Stimulated activated memory B cell treated with anti-CD40 and anti-IgM and Interleukin-4, amounts not matched to agents 10 μg/mL and 1 μg/mL and 100 μg/mL, for 72 hours (primary cell): ENCODE measurements at regions not wholly inside any gene's neighbourhood (a gene's known extent, or its start where the extent isn't known, plus 50 kb on each side); places are given as distances from the start of the nearest gene placed in this dataset.

Source experiments
- ATAC-seq: fragments of 150-1000 bp; cut with Tn5 transposase; 2 replicates; pipeline ENCODE4 v1.10.0; 2021
- H3K27ac Mint-ChIP-seq: one replicate; pipeline ENCODE4 v1.8.0; 2022; ENCODE audit warnings: mild to moderate bottlenecking, mixed read lengths
- H3K27me3 Mint-ChIP-seq: one replicate; pipeline ENCODE4 v1.8.0; 2022; ENCODE audit warnings: mixed read lengths
- H3K36me3 Mint-ChIP-seq: one replicate; pipeline ENCODE4 v1.8.0; 2022; ENCODE audit warnings: mixed read lengths
- H3K4me1 Mint-ChIP-seq: one replicate; pipeline ENCODE4 v1.8.0; 2022; ENCODE audit warnings: mixed read lengths
- H3K4me3 Mint-ChIP-seq: one replicate; pipeline ENCODE4 v1.8.0; 2022; ENCODE audit warnings: mild to moderate bottlenecking, moderate library complexity, mixed read lengths
- H3K9me3 Mint-ChIP-seq: one replicate; pipeline ENCODE4 v1.8.0; 2022; ENCODE audit warnings: mixed read lengths

GRCh38 chr14:101357559-101358319 lies 203.6 kb upstream of the DIO3 start:
- Mint-ChIP-seq H3K9me3 (peaks cover 19% of the 10 kb centered on the region), H3K4me1 (peaks cover 7% of the 10 kb centered on the region), H3K27ac (no peak overlapping the region), H3K4me3 (no peak overlapping the region), H3K36me3 (peaks cover 4% of the 10 kb centered on the region), H3K27me3 (peaks cover 45% of the 10 kb centered on the region)
- ATAC-seq = no peak

GRCh38 chr14:101358320-101359125 lies 202.8 kb upstream of the DIO3 start:
- peaks cover 7% of the 10 kb centered on the region for H3K4me1 Mint-ChIP-seq
- H3K4me3 Mint-ChIP-seq = no peak overlapping the region
- H3K27ac Mint-ChIP-seq = no peak overlapping the region
- peaks cover 9% of the 10 kb centered on the region for H3K36me3 Mint-ChIP-seq
- H3K9me3 Mint-ChIP-seq = peaks cover 18% of the 10 kb centered on the region
- peaks cover 53% of the 10 kb centered on the region for H3K27me3 Mint-ChIP-seq
- ATAC-seq = no peak

- ATAC-seq = no peak
- Mint-ChIP-seq H3K4me3 (no peak overlapping the region), H3K4me1 (peaks cover 7% of the 10 kb centered on the region)
Observed at GRCh38 chr14:101359221-101360053, 201.9 kb upstream of the DIO3 start.

GRCh38 chr14:101360054-101360911 lies 201.0 kb upstream of the DIO3 start:
- Mint-ChIP-seq H3K36me3 (peaks cover 9% of the 10 kb centered on the region), H3K27me3 (peaks cover 63% of the 10 kb centered on the region), H3K4me1 (peaks cover 7% of the 10 kb centered on the region), H3K9me3 (peaks cover 9% of the 10 kb centered on the region), H3K4me3 (no peak overlapping the region), H3K27ac (no peak overlapping the region)
- ATAC-seq = no peak

More at GRCh38 chr14:101359221-101360053, 201.9 kb upstream of the DIO3 start:
- Mint-ChIP-seq H3K27me3 (peaks cover 62% of the 10 kb centered on the region), H3K36me3 (peaks cover 9% of the 10 kb centered on the region), H3K27ac (no peak overlapping the region), H3K9me3 (peaks cover 14% of the 10 kb centered on the region)

- Mint-ChIP-seq H3K9me3 (peaks cover 9% of the 10 kb centered on the region), H3K36me3 (peaks cover 9% of the 10 kb centered on the region), H3K27me3 (peaks cover 61% of the 10 kb centered on the region), H3K27ac (no peak overlapping the region), H3K4me3 (no peak overlapping the region), H3K4me1 (peaks cover 7% of the 10 kb centered on the region)
- ATAC-seq = peak; percentile 75
Observed at GRCh38 chr14:101361044-101361443, 200.3 kb upstream of the DIO3 start.

GRCh38 chr14:101361451-101362433 lies 199.6 kb upstream of the DIO3 start:
- H3K36me3 Mint-ChIP-seq = peaks cover 9% of the 10 kb centered on the region

GRCh38 chr14:101362529-101363260 lies 198.6 kb upstream of the DIO3 start:
- no peak for ATAC-seq
- Mint-ChIP-seq H3K9me3 (peaks cover 6% of the 10 kb centered on the region), H3K27ac (no peak overlapping the region), H3K4me3 (no peak overlapping the region), H3K36me3 (peaks cover 9% of the 10 kb centered on the region), H3K27me3 (peaks cover 55% of the 10 kb centered on the region), H3K4me1 (peaks cover 7% of the 10 kb centered on the region)

More at GRCh38 chr14:101361451-101362433, 199.6 kb upstream of the DIO3 start:
- Mint-ChIP-seq H3K4me1 (peaks cover 7% of the 10 kb centered on the region), H3K4me3 (no peak overlapping the region), H3K27ac (no peak overlapping the region), H3K9me3 (peaks cover 6% of the 10 kb centered on the region), H3K27me3 (peaks cover 55% of the 10 kb centered on the region)
- ATAC-seq = no peak

- no peak overlapping the region for H3K4me3 Mint-ChIP-seq
- H3K27me3 Mint-ChIP-seq = peaks cover 55% of the 10 kb centered on the region
- H3K4me1 Mint-ChIP-seq = peaks cover 7% of the 10 kb centered on the region
- no peak overlapping the region for H3K27ac Mint-ChIP-seq
- no peak for ATAC-seq
- H3K36me3 Mint-ChIP-seq = peaks cover 9% of the 10 kb centered on the region
- peaks cover 6% of the 10 kb centered on the region for H3K9me3 Mint-ChIP-seq
Observed at GRCh38 chr14:101363261-101363555, 198.1 kb upstream of the DIO3 start.

- Mint-ChIP-seq H3K4me3 (no peak overlapping the region), H3K9me3 (peaks cover 6% of the 10 kb centered on the region), H3K4me1 (peaks cover 7% of the 10 kb centered on the region), H3K36me3 (peaks cover 9% of the 10 kb centered on the region), H3K27ac (no peak overlapping the region), H3K27me3 (peaks cover 48% of the 10 kb centered on the region)
- no peak for ATAC-seq
Observed at GRCh38 chr14:101363880-101364391, 197.4 kb upstream of the DIO3 start.

- no peak for ATAC-seq
- Mint-ChIP-seq H3K27ac (no peak overlapping the region), H3K4me1 (peaks cover 7% of the 10 kb centered on the region), H3K27me3 (peaks cover 42% of the 10 kb centered on the region), H3K36me3 (peaks cover 9% of the 10 kb centered on the region), H3K4me3 (no peak overlapping the region), H3K9me3 (peaks cover 6% of the 10 kb centered on the region)
Observed at GRCh38 chr14:101364503-101365328, 196.6 kb upstream of the DIO3 start.

GRCh38 chr14:101365329-101366158 lies 195.8 kb upstream of the DIO3 start:
- peaks cover 5% of the 10 kb centered on the region for H3K4me1 Mint-ChIP-seq
- peaks cover 37% of the 10 kb centered on the region for H3K27me3 Mint-ChIP-seq
- peaks cover 6% of the 10 kb centered on the region for H3K9me3 Mint-ChIP-seq
- peaks cover 9% of the 10 kb centered on the region for H3K36me3 Mint-ChIP-seq
- no peak overlapping the region for H3K4me3 Mint-ChIP-seq
- no peak for ATAC-seq
- H3K27ac Mint-ChIP-seq = no peak overlapping the region
